IPS DF 6.9 (cell line): ENCODE measurements at regions not wholly inside any gene's neighbourhood (a gene's known extent, or its start where the extent isn't known, plus 50 kb on each side); places are given as distances from the start of the nearest gene placed in this dataset.

Experiments used
- DNase-seq: peaks from one replicate; pipeline ENCODE4 v3.0.0-alpha.2; 2013; ENCODE audit warnings: low read depth, low spot score
- H3K27ac ChIP-seq: one replicate; pipeline ENCODE4 v1.5.1; 2013; ENCODE audit warnings: low read length, control low read depth
- H3K27me3 ChIP-seq: 2 replicates; pipeline ENCODE4 v1.6.1; 2013; ENCODE audit warnings: mild to moderate bottlenecking, low read length; ENCODE audit not compliant: control insufficient read depth, insufficient read depth
- H3K36me3 ChIP-seq: 2 replicates; pipeline ENCODE4 v1.6.1; 2013; ENCODE audit warnings: low read length; ENCODE audit not compliant: control insufficient read depth, insufficient read depth
- H3K4me1 ChIP-seq: 2 replicates; pipeline ENCODE4 v1.6.1; 2013; ENCODE audit warnings: low read length; ENCODE audit not compliant: control insufficient read depth, insufficient read depth
- H3K4me3 ChIP-seq: 2 replicates; pipeline ENCODE4 v1.5.1; 2013; ENCODE audit warnings: mild to moderate bottlenecking, low read length
- H3K9me3 ChIP-seq: 2 replicates; pipeline ENCODE4 v1.6.1; 2013; ENCODE audit warnings: low read length, inconsistent platforms; ENCODE audit not compliant: control insufficient read depth, insufficient read depth
- WGBS: extraction: QIAGEN DNeasy Blood & Tissue Kit; methylation state at CpG from one replicate; pipeline ENCODE4 v1.1.7; 2013; ENCODE audit warnings: mixed read lengths, missing lambda C conversion rate; ENCODE audit not compliant: insufficient read length, insufficient coverage; 5-methylcytosine and 5-hydroxymethylcytosine counted together

DNA sequence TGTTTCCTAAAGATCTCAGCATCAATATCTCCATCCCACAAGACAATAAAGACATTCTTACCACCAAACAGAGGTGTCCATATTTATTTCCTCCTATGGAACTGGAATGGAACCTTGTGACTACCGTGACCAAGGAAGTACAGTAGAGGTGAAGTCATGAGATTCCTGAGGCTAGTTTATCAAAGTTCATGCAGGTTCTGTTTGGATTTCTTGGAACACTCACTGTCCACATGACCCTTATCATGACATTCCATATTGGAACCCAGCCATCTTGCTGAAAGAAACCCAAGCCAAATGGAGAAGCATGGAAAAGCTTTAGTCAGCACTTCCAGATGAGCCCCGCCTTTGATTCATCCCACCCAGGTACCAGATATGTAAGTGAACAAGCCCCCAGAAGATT lies 516.0 kb upstream of the POU3F3 start:
- Histone ChIP-seq H3K36me3 (no peaks in the 10 kb centered on the region), H3K27me3 (no peaks in the 10 kb centered on the region), H3K27ac (no peak overlapping the region), H3K4me3 (no peak overlapping the region), H3K4me1 (no peaks in the 10 kb centered on the region; the same call in 1 of the 2 replicates), H3K9me3 (no peaks in the 10 kb centered on the region)
- DNase-seq, result no peak
- WGBS, result no CpG with 5 or more reads among the region's 2 CpGs

- H3K27me3 ChIP-seq, result no peaks in the 10 kb centered on the region
- H3K27ac ChIP-seq, result no peak overlapping the region
- no peak for DNase-seq
- H3K4me1 ChIP-seq, result peaks cover 1% of the 10 kb centered on the region; the same call in 1 of the 2 replicates
- WGBS, result no CpG with 5 or more reads among the region's 4 CpGs
- no peaks in the 10 kb centered on the region for H3K36me3 ChIP-seq
- H3K4me3 ChIP-seq, result no peak overlapping the region
- no peaks in the 10 kb centered on the region for H3K9me3 ChIP-seq
Measured at GRCh38 chr2:104340162-104340561, 513.8 kb upstream of the POU3F3 start.

GRCh38 chr2:104340879-104341828 lies 512.8 kb upstream of the POU3F3 start:
- H3K27me3 ChIP-seq, result no peaks in the 10 kb centered on the region
- H3K36me3 ChIP-seq, result no peaks in the 10 kb centered on the region
- no CpG with 5 or more reads among the region's 2 CpGs for WGBS
- DNase-seq, result no peak
- peaks cover 1% of the 10 kb centered on the region; the same call in 1 of the 2 replicates for H3K4me1 ChIP-seq
- no peak overlapping the region for H3K4me3 ChIP-seq
- H3K9me3 ChIP-seq, result no peaks in the 10 kb centered on the region
- no peak overlapping the region for H3K27ac ChIP-seq

- Histone ChIP-seq H3K9me3 (no peaks in the 10 kb centered on the region), H3K4me3 (no peak overlapping the region), H3K4me1 (peaks cover 1% of the 10 kb centered on the region; the same call in 1 of the 2 replicates), H3K27ac (no peak overlapping the region), H3K27me3 (no peaks in the 10 kb centered on the region), H3K36me3 (no peaks in the 10 kb centered on the region)
- DNase-seq, result no peak
- WGBS, result no CpG with 5 or more reads among the region's 5 CpGs
Measured at GRCh38 chr2:104344306-104344705, 509.6 kb upstream of the POU3F3 start.

GRCh38 chr2:104344985-104345384 lies 508.9 kb upstream of the POU3F3 start:
- H3K27me3 ChIP-seq, result no peaks in the 10 kb centered on the region
- H3K27ac ChIP-seq, result no peak overlapping the region
- no CpG with 5 or more reads among the region's 2 CpGs for WGBS
- H3K4me1 ChIP-seq, result peaks cover 1% of the 10 kb centered on the region; the same call in 1 of the 2 replicates
- no peak overlapping the region for H3K4me3 ChIP-seq
- H3K36me3 ChIP-seq, result no peaks in the 10 kb centered on the region
- no peaks in the 10 kb centered on the region for H3K9me3 ChIP-seq
- DNase-seq, result no peak

- DNase-seq, result no peak
- Histone ChIP-seq H3K36me3 (no peaks in the 10 kb centered on the region), H3K4me1 (no peaks in the 10 kb centered on the region), H3K9me3 (no peaks in the 10 kb centered on the region), H3K27me3 (no peaks in the 10 kb centered on the region; the same call in 1 of the 2 replicates), H3K4me3 (no peak overlapping the region), H3K27ac (no peak overlapping the region)
- no CpG with 5 or more reads among the region's 5 CpGs for WGBS
Measured at GRCh38 chr2:104358122-104358521, 495.8 kb upstream of the POU3F3 start.

DNA sequence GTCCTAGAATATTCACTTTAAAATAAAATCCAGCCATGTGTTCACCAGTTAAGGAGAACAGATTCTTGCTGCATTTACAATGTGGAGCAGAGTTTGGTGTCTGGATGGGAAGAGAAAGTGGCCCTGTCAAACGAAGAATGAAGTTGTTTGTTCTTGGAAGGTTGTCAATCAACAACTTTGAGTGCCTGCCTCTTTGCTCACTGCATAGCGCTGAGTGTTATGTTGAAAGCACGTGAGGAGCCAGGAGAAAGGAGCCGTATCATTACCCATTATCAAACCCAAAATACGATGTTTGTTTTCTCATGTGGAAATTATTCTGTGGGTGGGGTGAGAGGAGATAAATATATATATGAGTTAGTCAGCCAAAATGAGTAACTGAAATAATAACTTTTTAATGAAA lies 492.5 kb upstream of the POU3F3 start:
- Histone ChIP-seq H3K27me3 (no peaks in the 10 kb centered on the region; the same call in 1 of the 2 replicates), H3K9me3 (no peaks in the 10 kb centered on the region), H3K27ac (no peak overlapping the region), H3K36me3 (no peaks in the 10 kb centered on the region), H3K4me1 (no peaks in the 10 kb centered on the region), H3K4me3 (no peak overlapping the region)
- DNase-seq, result no peak
- WGBS, result no CpG with 5 or more reads among the region's 5 CpGs

- no peak for DNase-seq
- Histone ChIP-seq H3K27ac (no peak overlapping the region), H3K4me3 (no peak overlapping the region), H3K9me3 (no peaks in the 10 kb centered on the region), H3K4me1 (0 out of 2 replicates have a peak, but pooled peaks cover 2% of the 10 kb centered on the region), H3K27me3 (no peaks in the 10 kb centered on the region), H3K36me3 (no peaks in the 10 kb centered on the region)
- no CpG with 5 or more reads among the region's 10 CpGs for WGBS
Measured at GRCh38 chr2:104368089-104368488, 485.8 kb upstream of the POU3F3 start.

DNA sequence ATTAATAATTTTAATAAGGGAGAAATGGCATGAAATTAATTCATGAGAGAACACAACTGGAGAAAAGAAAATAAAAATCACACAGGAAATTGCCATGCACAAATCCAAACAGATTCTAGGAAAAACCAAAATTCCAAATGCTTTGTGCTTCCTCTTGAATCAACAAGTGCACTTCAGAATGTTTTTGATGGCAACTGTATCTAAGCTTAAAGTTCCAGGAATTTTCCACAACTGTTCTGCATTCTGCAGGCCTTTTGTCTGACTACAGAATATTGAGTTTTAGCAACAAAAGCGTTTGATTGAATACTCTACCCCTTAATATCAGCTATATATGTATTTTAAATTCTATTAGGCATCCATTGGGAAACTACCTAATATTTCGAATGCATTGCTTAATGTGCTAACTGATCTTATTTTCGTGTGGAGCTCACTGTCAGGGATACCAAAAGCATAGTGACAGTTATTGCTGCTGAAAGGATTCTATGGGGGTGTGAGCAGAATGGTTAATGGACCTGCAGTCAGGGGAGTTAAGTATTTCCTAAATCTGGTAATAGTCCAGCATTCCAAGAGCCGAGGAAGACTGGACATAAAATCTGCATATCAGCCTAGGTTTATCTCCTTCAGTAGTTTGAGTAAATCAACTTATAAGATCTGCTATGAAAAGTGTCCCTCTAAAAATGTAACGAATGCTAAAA lies 482.7 kb upstream of the POU3F3 start:
- no CpG with 5 or more reads among the region's 5 CpGs for WGBS
- 0 out of 2 replicates have a peak, but pooled peaks cover 2% of the 10 kb centered on the region for H3K4me1 ChIP-seq
- H3K27ac ChIP-seq, result no peak overlapping the region
- no peak overlapping the region for H3K4me3 ChIP-seq
- no peaks in the 10 kb centered on the region for H3K36me3 ChIP-seq
- no peaks in the 10 kb centered on the region for H3K9me3 ChIP-seq
- no peak for DNase-seq
- H3K27me3 ChIP-seq, result no peaks in the 10 kb centered on the region

DNA sequence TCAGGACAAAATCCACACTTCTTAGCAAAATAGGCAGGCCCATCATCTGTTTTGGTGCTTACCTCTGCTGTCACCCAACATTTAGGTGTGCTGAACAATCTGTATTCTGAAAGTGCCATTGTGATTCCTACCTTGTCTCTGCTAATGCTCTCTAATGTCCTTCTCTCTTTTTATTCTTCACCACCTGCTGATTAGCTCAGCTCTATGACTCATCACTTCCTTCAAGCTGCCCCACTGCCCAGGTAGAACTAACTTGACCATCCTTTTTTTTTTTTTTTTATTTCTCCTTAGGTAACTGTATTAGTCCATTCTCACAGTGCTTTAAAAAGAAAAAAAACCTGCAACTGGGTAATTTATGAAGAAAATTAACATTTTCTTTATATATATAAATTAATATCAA lies 478.7 kb upstream of the POU3F3 start:
- no peak for DNase-seq
- Histone ChIP-seq H3K36me3 (no peaks in the 10 kb centered on the region), H3K27ac (no peak overlapping the region), H3K4me1 (0 out of 2 replicates have a peak, but pooled peaks cover 2% of the 10 kb centered on the region), H3K4me3 (no peak overlapping the region), H3K27me3 (no peaks in the 10 kb centered on the region), H3K9me3 (no peaks in the 10 kb centered on the region)
